A549 (cell line): ENCODE measurements at regions not wholly inside any gene's neighbourhood (a gene's known extent, or its start where the extent isn't known, plus 50 kb on each side); places are given as distances from the start of the nearest gene placed in this dataset.

Source experiments
- CHD2 ChIP-seq: fragments of 150-350 bp; IDR thresholded peaks from 2 replicates; pipeline ENCODE4 v1.6.1; 2014; ENCODE audit warnings: low read length; ENCODE audit not compliant: partially characterized antibody
- CTCF ChIP-seq: fragments of >200 bp; sonication (Bioruptor Twin); formaldehyde crosslinking; IDR thresholded peaks from 3 replicates; pipeline ENCODE4 v1.5.1; 2016
- EP300 ChIP-seq, 2 experiments: fragments of >200 bp; sonication (Bioruptor Twin); formaldehyde crosslinking; IDR thresholded peaks; 2 replicates in 1 of 2; 3 replicates in 1 of 2; pipeline ENCODE4 v1.6.1; 2016 to 2017
- NR3C1 ChIP-seq: fragments of >200 bp; sonication (Bioruptor Twin); formaldehyde crosslinking; IDR thresholded peaks from 3 replicates; pipeline ENCODE4 v1.6.1; 2017
- POLR2AphosphoS2 ChIP-seq: conservative IDR thresholded peaks from 2 replicates; pipeline ENCODE4 v1.6.1; 2012; ENCODE audit warnings: low read length, improper control_type of control experiment, inconsistent platforms
- REST ChIP-seq: fragments of 200-600 bp; sonication (generic); IDR thresholded peaks from 2 replicates; pipeline ENCODE4 v1.6.1; 2016; ENCODE audit warnings: antibody characterized with exemption, mild to moderate bottlenecking, moderate library complexity
- TP53 ChIP-seq: fragments of 250-450 bp; sonication (Bioruptor Pico); IDR thresholded peaks from 2 replicates; pipeline ENCODE4 v1.5.0; 2021; ENCODE audit warnings: mild to moderate bottlenecking, moderate library complexity

- TF ChIP-seq CHD2 (no peak), REST (no peak), NR3C1 (no peak), CTCF (no peak), TP53 (CRISPR knock-in tag) (no peak), EP300 (IDR thresholded peaks at IDR 0.05) (no peak), POLR2AphosphoS2 (no peak)
These were observed 249.2 kb downstream of the BTG1 start for GRCh38 chr12:91896286-91897024.
